ENCODE measurements at regions not wholly inside any gene's neighbourhood (a gene's known extent, or its start where the extent isn't known, plus 50 kb on each side); places are given as distances from the start of the nearest gene placed in this dataset.

- TF ChIP-seq, protein P1, sequence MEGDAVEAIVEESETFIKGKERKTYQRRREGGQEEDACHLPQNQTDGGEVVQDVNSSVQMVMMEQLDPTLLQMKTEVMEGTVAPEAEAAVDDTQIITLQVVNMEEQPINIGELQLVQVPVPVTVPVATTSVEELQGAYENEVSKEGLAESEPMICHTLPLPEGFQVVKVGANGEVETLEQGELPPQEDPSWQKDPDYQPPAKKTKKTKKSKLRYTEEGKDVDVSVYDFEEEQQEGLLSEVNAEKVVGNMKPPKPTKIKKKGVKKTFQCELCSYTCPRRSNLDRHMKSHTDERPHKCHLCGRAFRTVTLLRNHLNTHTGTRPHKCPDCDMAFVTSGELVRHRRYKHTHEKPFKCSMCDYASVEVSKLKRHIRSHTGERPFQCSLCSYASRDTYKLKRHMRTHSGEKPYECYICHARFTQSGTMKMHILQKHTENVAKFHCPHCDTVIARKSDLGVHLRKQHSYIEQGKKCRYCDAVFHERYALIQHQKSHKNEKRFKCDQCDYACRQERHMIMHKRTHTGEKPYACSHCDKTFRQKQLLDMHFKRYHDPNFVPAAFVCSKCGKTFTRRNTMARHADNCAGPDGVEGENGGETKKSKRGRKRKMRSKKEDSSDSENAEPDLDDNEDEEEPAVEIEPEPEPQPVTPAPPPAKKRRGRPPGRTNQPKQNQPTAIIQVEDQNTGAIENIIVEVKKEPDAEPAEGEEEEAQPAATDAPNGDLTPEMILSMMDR (conservative IDR thresholded peaks at IDR 0.05; ENCODE audit: low read length) = no peak
- TF ChIP-seq EZH2phosphoT487 (IDR thresholded peaks at IDR 0.05; ENCODE audit: borderline replicate concordance, low read depth, low read length) = no peak
These were observed 103.5 kb upstream of the KCNIP4 start for GRCh38 chr4:22052076-22052475.
